ENCODE measurements at regions not wholly inside any gene's neighbourhood (a gene's known extent, or its start where the extent isn't known, plus 50 kb on each side); places are given as distances from the start of the nearest gene placed in this dataset.

GRCh38 chr4:96713271-96713850 is 873.5 kb downstream of the PDHA2 start:
- TF ChIP-seq YY1 (IDR thresholded peaks at IDR 0.05; ENCODE audit: insufficient read depth, insufficient read length) = no peak
- no peak for TF ChIP-seq SUZ12 (IDR thresholded peaks at IDR 0.05; ENCODE audit: extremely low read depth, insufficient read depth, insufficient read length)
- no peak for TF ChIP-seq ZNF274 (IDR thresholded peaks at IDR 0.05; ENCODE audit: low read depth, low read length)
- no peaks in the 10 kb centered on the region for H3K27me3 ChIP-seq (ENCODE audit: insufficient read depth, insufficient read length)

DNA sequence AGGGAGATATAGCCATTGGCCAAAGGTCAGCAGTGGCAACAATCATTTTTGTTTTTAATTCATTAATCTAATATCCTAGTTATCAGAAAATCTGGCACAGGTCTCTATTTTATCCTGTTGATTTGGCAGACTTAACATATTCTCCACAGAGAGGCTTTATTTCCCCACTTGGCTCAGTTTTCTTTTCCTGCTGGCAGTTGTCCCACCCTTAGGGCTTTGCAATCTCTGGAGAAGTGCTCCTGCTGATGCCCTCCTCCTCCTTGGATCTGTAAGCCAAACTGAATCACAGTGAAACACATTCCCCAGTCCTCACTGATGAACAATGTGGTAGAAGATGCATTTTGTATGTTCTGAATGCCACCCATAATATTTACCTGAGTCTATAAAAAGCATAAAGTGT is 889.7 kb downstream of the PDHA2 start:
- H3K9me3 ChIP-seq (ENCODE audit: insufficient read depth, low read length) = peaks cover 21% of the 10 kb centered on the region
- no peaks in the 10 kb centered on the region for H3K27me3 ChIP-seq (ENCODE audit: insufficient read depth, insufficient read length)
- H3K4me3 ChIP-seq (ENCODE audit: insufficient read length, low read depth) = no peak overlapping the region
- no peaks in the 10 kb centered on the region for H3K36me3 ChIP-seq (ENCODE audit: insufficient read depth, insufficient read length, low read length)
- no peak for TF ChIP-seq SUZ12 (IDR thresholded peaks at IDR 0.05; ENCODE audit: extremely low read depth, insufficient read depth, insufficient read length)
- no peak for TF ChIP-seq ZNF274 (IDR thresholded peaks at IDR 0.05; ENCODE audit: low read depth, low read length)
- TF ChIP-seq YY1 (IDR thresholded peaks at IDR 0.05; ENCODE audit: insufficient read depth, insufficient read length) = no peak
- no peak overlapping the region for H3K9ac ChIP-seq (ENCODE audit: insufficient read length, low read depth)
- H3K4me1 ChIP-seq (ENCODE audit: insufficient read depth, insufficient read length) = no peaks in the 10 kb centered on the region
- no peak for DNase-seq (ENCODE audit: low read depth, low spot score)

More at GRCh38 chr4:96713271-96713850, 873.5 kb downstream of the PDHA2 start:
- Histone ChIP-seq H3K9me3 (ENCODE audit: insufficient read depth, low read length) (no peaks in the 10 kb centered on the region), H3K4me3 (ENCODE audit: insufficient read length, low read depth) (no peak overlapping the region), H3K36me3 (ENCODE audit: insufficient read depth, insufficient read length, low read length) (no peaks in the 10 kb centered on the region), H3K9ac (ENCODE audit: insufficient read length, low read depth) (no peak overlapping the region), H3K4me1 (ENCODE audit: insufficient read depth, insufficient read length) (no peaks in the 10 kb centered on the region)
- no peak for DNase-seq (ENCODE audit: low read depth, low spot score)

DNA sequence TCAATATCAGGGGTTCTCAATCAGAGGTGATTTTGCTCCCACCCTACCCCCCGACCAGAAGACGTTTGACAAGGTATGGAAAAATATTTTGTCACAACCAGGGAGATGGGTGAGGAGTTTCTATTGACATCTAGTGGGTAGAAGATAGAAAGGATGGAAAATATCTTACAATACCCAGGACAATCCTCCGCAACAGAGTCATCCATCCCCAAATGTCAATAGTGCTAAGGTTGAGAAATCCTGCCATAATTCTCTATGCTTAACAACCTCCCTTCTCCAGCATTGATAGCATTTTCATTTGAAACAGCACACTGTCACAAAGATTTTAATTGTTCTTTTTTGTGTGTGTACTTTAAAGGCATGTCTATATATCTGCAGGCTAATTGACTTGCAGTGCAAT is 890.5 kb downstream of the PDHA2 start:
- TF ChIP-seq SUZ12 (IDR thresholded peaks at IDR 0.05; ENCODE audit: extremely low read depth, insufficient read depth, insufficient read length) = no peak
- no peak for TF ChIP-seq ZNF274 (IDR thresholded peaks at IDR 0.05; ENCODE audit: low read depth, low read length)
- no peak for TF ChIP-seq YY1 (IDR thresholded peaks at IDR 0.05; ENCODE audit: insufficient read depth, insufficient read length)
- H3K4me3 ChIP-seq (ENCODE audit: insufficient read length, low read depth) = no peak overlapping the region
- no peaks in the 10 kb centered on the region for H3K27me3 ChIP-seq (ENCODE audit: insufficient read depth, insufficient read length)
- no peak overlapping the region for H3K9ac ChIP-seq (ENCODE audit: insufficient read length, low read depth)
- no peaks in the 10 kb centered on the region for H3K36me3 ChIP-seq (ENCODE audit: insufficient read depth, insufficient read length, low read length)
- H3K4me1 ChIP-seq (ENCODE audit: insufficient read depth, insufficient read length) = no peaks in the 10 kb centered on the region
- DNase-seq (ENCODE audit: low read depth, low spot score) = no peak
- H3K9me3 ChIP-seq (ENCODE audit: insufficient read depth, low read length) = peaks cover 29% of the 10 kb centered on the region

GRCh38 chr4:96736352-96736889 is 896.5 kb downstream of the PDHA2 start:
- DNase-seq (ENCODE audit: low read depth, low spot score) = peak; percentile 59
- Histone ChIP-seq H3K4me1 (ENCODE audit: insufficient read depth, insufficient read length) (no peaks in the 10 kb centered on the region), H3K36me3 (ENCODE audit: insufficient read depth, insufficient read length, low read length) (no peaks in the 10 kb centered on the region), H3K27me3 (ENCODE audit: insufficient read depth, insufficient read length) (no peaks in the 10 kb centered on the region), H3K9ac (ENCODE audit: insufficient read length, low read depth) (no peak overlapping the region), H3K9me3 (ENCODE audit: insufficient read depth, low read length) (peaks cover 51% of the 10 kb centered on the region), H3K4me3 (ENCODE audit: insufficient read length, low read depth) (no peak overlapping the region)
- TF ChIP-seq SUZ12 (IDR thresholded peaks at IDR 0.05; ENCODE audit: extremely low read depth, insufficient read depth, insufficient read length) = no peak
- no peak for TF ChIP-seq ZNF274 (IDR thresholded peaks at IDR 0.05; ENCODE audit: low read depth, low read length)
- TF ChIP-seq YY1 (IDR thresholded peaks at IDR 0.05; ENCODE audit: insufficient read depth, insufficient read length) = no peak

- Histone ChIP-seq H3K4me3 (ENCODE audit: insufficient read length, low read depth) (no peak overlapping the region), H3K9me3 (ENCODE audit: insufficient read depth, low read length) (peaks cover 54% of the 10 kb centered on the region), H3K9ac (ENCODE audit: insufficient read length, low read depth) (no peak overlapping the region), H3K27me3 (ENCODE audit: insufficient read depth, insufficient read length) (no peaks in the 10 kb centered on the region), H3K36me3 (ENCODE audit: insufficient read depth, insufficient read length, low read length) (no peaks in the 10 kb centered on the region), H3K4me1 (ENCODE audit: insufficient read depth, insufficient read length) (no peaks in the 10 kb centered on the region)
- DNase-seq (ENCODE audit: low read depth, low spot score) = no peak
- TF ChIP-seq YY1 (IDR thresholded peaks at IDR 0.05; ENCODE audit: insufficient read depth, insufficient read length) = no peak
- TF ChIP-seq SUZ12 (IDR thresholded peaks at IDR 0.05; ENCODE audit: extremely low read depth, insufficient read depth, insufficient read length) = no peak
- TF ChIP-seq ZNF274 (IDR thresholded peaks at IDR 0.05; ENCODE audit: low read depth, low read length) = no peak
These were observed 899.2 kb downstream of the PDHA2 start for GRCh38 chr4:96739101-96739500.

GRCh38 chr4:96742332-96743014 is 902.6 kb downstream of the PDHA2 start:
- no peak for TF ChIP-seq YY1 (IDR thresholded peaks at IDR 0.05; ENCODE audit: insufficient read depth, insufficient read length)
- Histone ChIP-seq H3K36me3 (ENCODE audit: insufficient read depth, insufficient read length, low read length) (no peaks in the 10 kb centered on the region), H3K4me3 (ENCODE audit: insufficient read length, low read depth) (no peak overlapping the region), H3K4me1 (ENCODE audit: insufficient read depth, insufficient read length) (no peaks in the 10 kb centered on the region), H3K9me3 (ENCODE audit: insufficient read depth, low read length) (peaks cover 36% of the 10 kb centered on the region), H3K27me3 (ENCODE audit: insufficient read depth, insufficient read length) (no peaks in the 10 kb centered on the region), H3K9ac (ENCODE audit: insufficient read length, low read depth) (no peak overlapping the region)
- no peak for DNase-seq (ENCODE audit: low read depth, low spot score)

DNA sequence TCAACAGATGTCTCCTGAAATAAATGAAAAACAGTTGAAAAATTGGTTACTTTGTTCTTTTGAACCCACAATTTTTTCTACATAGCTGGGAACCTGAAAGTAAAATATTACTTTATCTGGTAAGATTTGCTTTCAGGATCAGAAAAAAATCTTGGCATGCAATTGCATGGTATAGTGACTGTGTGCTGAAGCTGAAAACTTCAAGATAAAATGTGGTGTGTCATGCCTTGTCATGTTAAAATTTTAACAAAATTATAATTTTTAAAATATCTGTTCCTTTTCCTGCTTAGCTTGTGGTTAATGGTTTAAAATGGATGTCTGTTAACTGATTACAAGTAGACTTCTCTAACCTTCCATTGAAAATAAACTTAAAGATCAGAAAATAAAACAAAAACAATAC is 904.8 kb downstream of the PDHA2 start:
- Histone ChIP-seq H3K9me3 (ENCODE audit: insufficient read depth, low read length) (peaks cover 25% of the 10 kb centered on the region), H3K9ac (ENCODE audit: insufficient read length, low read depth) (no peak overlapping the region), H3K4me3 (ENCODE audit: insufficient read length, low read depth) (no peak overlapping the region), H3K36me3 (ENCODE audit: insufficient read depth, insufficient read length, low read length) (no peaks in the 10 kb centered on the region), H3K27me3 (ENCODE audit: insufficient read depth, insufficient read length) (no peaks in the 10 kb centered on the region), H3K4me1 (ENCODE audit: insufficient read depth, insufficient read length) (no peaks in the 10 kb centered on the region)
- TF ChIP-seq SUZ12 (IDR thresholded peaks at IDR 0.05; ENCODE audit: extremely low read depth, insufficient read depth, insufficient read length) = no peak
- no peak for TF ChIP-seq ZNF274 (IDR thresholded peaks at IDR 0.05; ENCODE audit: low read depth, low read length)
- TF ChIP-seq YY1 (IDR thresholded peaks at IDR 0.05; ENCODE audit: insufficient read depth, insufficient read length) = no peak
- no peak for DNase-seq (ENCODE audit: low read depth, low spot score)
